Smooth muscle cell (in vitro differentiated cells): ENCODE measurements at regions not wholly inside any gene's neighbourhood (a gene's known extent, or its start where the extent isn't known, plus 50 kb on each side); places are given as distances from the start of the nearest gene placed in this dataset.

Source experiments
- DNase-seq: peaks from one replicate; lab custom pipeline; 2025; ENCODE audit not compliant: unreplicated experiment; lab: John Stamatoyannopoulos, UW
- H2AFZ ChIP-seq: fragments of 200-600 bp; sonication (generic); 2 replicates; pipeline ENCODE4 v1.6.0; 2016; ENCODE audit warnings: antibody characterized with exemption, low read depth, mild to moderate bottlenecking
- H3F3A ChIP-seq: fragments of 200-600 bp; sonication (generic); 2 replicates; pipeline ENCODE4 v1.6.0; 2017; ENCODE audit warnings: antibody characterized with exemption, low read depth
- H3K27ac ChIP-seq: fragments of 200-600 bp; sonication (generic); 2 replicates; pipeline ENCODE4 v1.5.1; 2016; ENCODE audit warnings: low read depth, mild to moderate bottlenecking
- H3K27me3 ChIP-seq: fragments of 200-600 bp; sonication (generic); 2 replicates; pipeline ENCODE4 v1.6.1; 2016; ENCODE audit warnings: low read depth, mild to moderate bottlenecking
- H3K36me3 ChIP-seq: fragments of 200-600 bp; sonication (generic); 2 replicates; pipeline ENCODE4 v1.5.1; 2016; ENCODE audit warnings: low read depth
- H3K4me1 ChIP-seq: fragments of 200-600 bp; sonication (generic); 2 replicates; pipeline ENCODE4 v1.5.1; 2016; ENCODE audit warnings: low read depth
- H3K4me2 ChIP-seq: fragments of 200-600 bp; sonication (generic); 2 replicates; pipeline ENCODE4 v1.6.0; 2016; ENCODE audit warnings: mild to moderate bottlenecking
- H3K4me3 ChIP-seq: fragments of 200-600 bp; sonication (generic); 2 replicates; pipeline ENCODE4 v1.5.1; 2016; ENCODE audit warnings: mild to moderate bottlenecking
- H3K79me2 ChIP-seq: fragments of 200-600 bp; sonication (generic); 2 replicates; pipeline ENCODE4 v1.6.0; 2016; ENCODE audit warnings: low read depth, mild to moderate bottlenecking
- H3K9ac ChIP-seq: fragments of 200-600 bp; sonication (generic); 2 replicates; pipeline ENCODE4 v1.6.0; 2016; ENCODE audit warnings: low read depth
- H3K9me3 ChIP-seq: fragments of 200-600 bp; sonication (generic); replicated peaks from 2 replicates; pipeline ENCODE4 v1.5.1; 2016; ENCODE audit warnings: low read depth
- H4K20me1 ChIP-seq: fragments of 200-600 bp; sonication (generic); 2 replicates; pipeline ENCODE4 v1.6.0; 2016; ENCODE audit warnings: low read depth
- CTCF ChIP-seq: fragments of 200-600 bp; sonication (generic); IDR thresholded peaks from 2 replicates; pipeline ENCODE4 v1.5.1; 2017; ENCODE audit warnings: borderline replicate concordance, mild to moderate bottlenecking, antibody characterized with exemption; ENCODE audit not compliant: insufficient read depth, poor library complexity, severe bottlenecking
- WGBS: methylation state at CpG from one replicate; pipeline ENCODE4 v1.1.7; 2016; ENCODE audit warnings: low lambda C conversion rate; 5-methylcytosine and 5-hydroxymethylcytosine counted together

- Histone ChIP-seq H3K4me3 (no peak overlapping the region), H3K27ac (no peak overlapping the region), H3K36me3 (no peaks in the 10 kb centered on the region), H3K27me3 (no peaks in the 10 kb centered on the region), H3K4me2 (no peak overlapping the region), H4K20me1 (no peaks in the 10 kb centered on the region), H3K9ac (no peak overlapping the region), H2AFZ (no peak overlapping the region), H3K4me1 (no peaks in the 10 kb centered on the region), H3F3A (no peaks in the 10 kb centered on the region), H3K79me2 (no peaks in the 10 kb centered on the region), H3K9me3 (no peaks in the 10 kb centered on the region)
- WGBS = 66% methylated on average over 5 of the region's 5 CpGs
- DNase-seq = no peak
- TF ChIP-seq CTCF = no peak
These were observed 449.0 kb upstream of the IGFBP3 start for GRCh38 chr7:46369933-46370654.

- no peaks in the 10 kb centered on the region for H3K9me3 ChIP-seq
- 97% methylated on average over 1 of the region's 1 CpG for WGBS
These were observed 447.8 kb upstream of the IGFBP3 start for GRCh38 chr7:46368871-46369270.

GRCh38 chr7:46366526-46366925, 445.5 kb upstream of the IGFBP3 start:
- 92% methylated on average over 1 of the region's 1 CpG for WGBS

More at GRCh38 chr7:46368871-46369270, 447.8 kb upstream of the IGFBP3 start:
- TF ChIP-seq CTCF = no peak
- Histone ChIP-seq H3K36me3 (no peaks in the 10 kb centered on the region), H3F3A (no peaks in the 10 kb centered on the region), H4K20me1 (no peaks in the 10 kb centered on the region), H2AFZ (no peak overlapping the region), H3K27ac (no peak overlapping the region), H3K9ac (no peak overlapping the region), H3K4me3 (no peak overlapping the region), H3K79me2 (no peaks in the 10 kb centered on the region), H3K4me1 (no peaks in the 10 kb centered on the region), H3K4me2 (no peak overlapping the region), H3K27me3 (no peaks in the 10 kb centered on the region)
- no peak for DNase-seq

More at GRCh38 chr7:46366526-46366925, 445.5 kb upstream of the IGFBP3 start:
- Histone ChIP-seq H3K4me2 (no peak overlapping the region), H4K20me1 (no peaks in the 10 kb centered on the region), H3K27ac (no peak overlapping the region), H3K4me3 (no peak overlapping the region), H3K27me3 (no peaks in the 10 kb centered on the region), H3K4me1 (no peaks in the 10 kb centered on the region), H3K79me2 (no peaks in the 10 kb centered on the region), H3K9ac (no peak overlapping the region), H2AFZ (no peak overlapping the region), H3K36me3 (no peaks in the 10 kb centered on the region), H3K9me3 (no peaks in the 10 kb centered on the region), H3F3A (no peaks in the 10 kb centered on the region)
- DNase-seq = no peak
- TF ChIP-seq CTCF = no peak
